PC-9 (cell line): ENCODE measurements at regions not wholly inside any gene's neighbourhood (a gene's known extent, or its start where the extent isn't known, plus 50 kb on each side); places are given as distances from the start of the nearest gene placed in this dataset.

ENCODE experiments used
- CTCF ChIP-seq: fragments of 200-600 bp; sonication (generic); conservative IDR thresholded peaks from 2 replicates; pipeline ENCODE4 v1.6.1; 2017; ENCODE audit warnings: mixed run types, antibody characterized with exemption, mild to moderate bottlenecking, moderate library complexity
- EZH2 ChIP-seq: fragments of 200-600 bp; sonication (generic); IDR thresholded peaks from 2 replicates; pipeline ENCODE4 v1.8.0; 2017; ENCODE audit warnings: antibody characterized with exemption, low read depth

DNA sequence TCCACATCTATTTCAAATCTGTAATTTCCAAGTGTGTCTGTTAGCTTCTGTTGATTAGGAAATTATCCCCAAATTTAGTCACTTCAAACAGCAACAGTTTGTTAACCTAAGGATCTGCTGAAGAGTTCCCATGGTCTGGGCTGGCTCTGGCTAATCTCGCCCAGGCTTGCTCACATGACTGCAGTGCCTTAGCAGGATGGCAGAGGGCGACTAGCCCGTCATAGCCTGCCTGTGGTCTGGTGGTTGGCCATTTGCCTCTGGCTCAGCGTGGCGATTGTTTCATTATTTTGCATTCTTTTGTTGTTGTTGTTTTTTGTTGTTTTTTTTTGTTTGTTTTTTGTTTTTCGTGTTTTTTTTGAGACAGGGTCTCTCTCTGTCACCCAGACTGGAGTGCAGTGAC, 264.0 kb downstream of the TRIML1 start:
- TF ChIP-seq EZH2 (no peak), CTCF (no peak)
